ENCODE measurements at regions not wholly inside any gene's neighbourhood (a gene's known extent, or its start where the extent isn't known, plus 50 kb on each side); places are given as distances from the start of the nearest gene placed in this dataset.

GRCh38 chrX:150146271-150146896 lies 208.1 kb upstream of the EOLA2 start:
- no peaks in the 10 kb centered on the region for H3K36me3 Mint-ChIP-seq (ENCODE audit: low read depth)
- no peaks in the 10 kb centered on the region for H3K9me3 Mint-ChIP-seq (ENCODE audit: insufficient read depth)
- no peak overlapping the region for H3K4me3 Mint-ChIP-seq
- ChIA-PET CTCF (no interaction called here), POLR2A (no interaction called here)
- no peak overlapping the region for H3K27ac Mint-ChIP-seq
- DNase-seq (no peak), ATAC-seq (no peak)
- H3K4me1 Mint-ChIP-seq (ENCODE audit: low read depth), result peaks cover 32% of the 10 kb centered on the region
- H3K27me3 Mint-ChIP-seq (ENCODE audit: low read depth), result peaks cover 5% of the 10 kb centered on the region

- H3K27me3 Mint-ChIP-seq (ENCODE audit: low read depth), result peaks cover 2% of the 10 kb centered on the region
- H3K9me3 Mint-ChIP-seq (ENCODE audit: insufficient read depth), result no peaks in the 10 kb centered on the region
- ChIA-PET CTCF (no interaction called here), POLR2A (no interaction called here)
- no peak overlapping the region for H3K4me3 Mint-ChIP-seq
- no peak for ATAC-seq
- H3K36me3 Mint-ChIP-seq (ENCODE audit: low read depth), result no peaks in the 10 kb centered on the region
- no peak overlapping the region for H3K27ac Mint-ChIP-seq
- DNase-seq, result no peak
- peaks cover 26% of the 10 kb centered on the region for H3K4me1 Mint-ChIP-seq (ENCODE audit: low read depth)
Observed at GRCh38 chrX:150148749-150149672, 210.7 kb upstream of the EOLA2 start.

GRCh38 chrX:150150076-150150779 lies 211.9 kb upstream of the EOLA2 start:
- POLR2A ChIA-PET, result interaction anchor here (0.6 kb wide), 1 partner anchor 134 kb away, joined by 3 read pairs; no protein-coding TSS in a partner anchor
- Mint-ChIP-seq H3K27ac (no peak overlapping the region), H3K27me3 (ENCODE audit: low read depth) (peaks cover 2% of the 10 kb centered on the region), H3K9me3 (ENCODE audit: insufficient read depth) (no peaks in the 10 kb centered on the region), H3K4me1 (ENCODE audit: low read depth) (peaks cover 19% of the 10 kb centered on the region), H3K36me3 (ENCODE audit: low read depth) (no peaks in the 10 kb centered on the region), H3K4me3 (no peak overlapping the region)
- CTCF ChIA-PET, result no interaction called here
- no peak for DNase-seq
- no peak for ATAC-seq

GRCh38 chrX:150150780-150151125 lies 212.4 kb upstream of the MAMLD1 start:
- H3K36me3 Mint-ChIP-seq (ENCODE audit: low read depth), result no peaks in the 10 kb centered on the region
- ATAC-seq (no peak), DNase-seq (no peak)
- H3K27me3 Mint-ChIP-seq (ENCODE audit: low read depth), result peaks cover under 1% of the 10 kb centered on the region
- H3K27ac Mint-ChIP-seq, result no peak overlapping the region
- CTCF ChIA-PET, result no interaction called here
- H3K4me3 Mint-ChIP-seq, result no peak overlapping the region
- no peaks in the 10 kb centered on the region for H3K9me3 Mint-ChIP-seq (ENCODE audit: insufficient read depth)
- POLR2A ChIA-PET, result interaction anchor here (0.6 kb wide), 1 partner anchor 134 kb away, joined by 3 read pairs; no protein-coding TSS in a partner anchor
- H3K4me1 Mint-ChIP-seq (ENCODE audit: low read depth), result peaks cover 19% of the 10 kb centered on the region

GRCh38 chrX:150152036-150152435 lies 211.1 kb upstream of the MAMLD1 start:
- DNase-seq (no peak), ATAC-seq (no peak)
- Mint-ChIP-seq H3K4me1 (ENCODE audit: low read depth) (peaks cover 19% of the 10 kb centered on the region), H3K9me3 (ENCODE audit: insufficient read depth) (no peaks in the 10 kb centered on the region), H3K27ac (no peak overlapping the region), H3K27me3 (ENCODE audit: low read depth) (no peaks in the 10 kb centered on the region), H3K36me3 (ENCODE audit: low read depth) (no peaks in the 10 kb centered on the region), H3K4me3 (no peak overlapping the region)
- ChIA-PET CTCF (no interaction called here), POLR2A (no interaction called here)

GRCh38 chrX:150152546-150152945 lies 210.6 kb upstream of the MAMLD1 start:
- Mint-ChIP-seq H3K4me3 (no peak overlapping the region), H3K27ac (no peak overlapping the region), H3K27me3 (ENCODE audit: low read depth) (no peaks in the 10 kb centered on the region), H3K9me3 (ENCODE audit: insufficient read depth) (no peaks in the 10 kb centered on the region), H3K4me1 (ENCODE audit: low read depth) (peaks cover 16% of the 10 kb centered on the region), H3K36me3 (ENCODE audit: low read depth) (no peaks in the 10 kb centered on the region)
- ATAC-seq (no peak), DNase-seq (no peak)
- POLR2A ChIA-PET, result no interaction called here
- CTCF ChIA-PET, result no interaction called here

- Mint-ChIP-seq H3K27me3 (ENCODE audit: low read depth) (no peaks in the 10 kb centered on the region), H3K9me3 (ENCODE audit: insufficient read depth) (no peaks in the 10 kb centered on the region), H3K4me1 (ENCODE audit: low read depth) (peaks cover 3% of the 10 kb centered on the region), H3K36me3 (ENCODE audit: low read depth) (no peaks in the 10 kb centered on the region), H3K4me3 (no peak overlapping the region), H3K27ac (no peak overlapping the region)
- POLR2A ChIA-PET, result no interaction called here
- no peak for DNase-seq
- CTCF ChIA-PET, result no interaction called here
- ATAC-seq, result no peak
Observed at GRCh38 chrX:150155436-150156035, 207.6 kb upstream of the MAMLD1 start.

- H3K36me3 Mint-ChIP-seq (ENCODE audit: low read depth), result no peaks in the 10 kb centered on the region
- ATAC-seq (no peak), DNase-seq (no peak)
- no peaks in the 10 kb centered on the region for H3K4me1 Mint-ChIP-seq (ENCODE audit: low read depth)
- no peaks in the 10 kb centered on the region for H3K9me3 Mint-ChIP-seq (ENCODE audit: insufficient read depth)
- H3K27me3 Mint-ChIP-seq (ENCODE audit: low read depth), result no peaks in the 10 kb centered on the region
- no peak overlapping the region for H3K27ac Mint-ChIP-seq
- H3K4me3 Mint-ChIP-seq, result no peak overlapping the region
- CTCF ChIA-PET, result no interaction called here
- POLR2A ChIA-PET, result no interaction called here
Observed at GRCh38 chrX:150156615-150157014, 206.5 kb upstream of the MAMLD1 start.

- Mint-ChIP-seq H3K27me3 (ENCODE audit: low read depth) (no peaks in the 10 kb centered on the region), H3K9me3 (ENCODE audit: insufficient read depth) (no peaks in the 10 kb centered on the region), H3K4me3 (no peak overlapping the region), H3K27ac (no peak overlapping the region), H3K36me3 (ENCODE audit: low read depth) (no peaks in the 10 kb centered on the region), H3K4me1 (ENCODE audit: low read depth) (no peaks in the 10 kb centered on the region)
- ATAC-seq, result no peak
- no peak for DNase-seq
- ChIA-PET POLR2A (no interaction called here), CTCF (no interaction called here)
Observed at GRCh38 chrX:150157291-150157690, 205.8 kb upstream of the MAMLD1 start.

GRCh38 chrX:150158554-150159332 lies 204.4 kb upstream of the MAMLD1 start:
- no peaks in the 10 kb centered on the region for H3K27me3 Mint-ChIP-seq (ENCODE audit: low read depth)
- POLR2A ChIA-PET, result no interaction called here
- no peaks in the 10 kb centered on the region for H3K4me1 Mint-ChIP-seq (ENCODE audit: low read depth)
- H3K27ac Mint-ChIP-seq, result no peak overlapping the region
- no peaks in the 10 kb centered on the region for H3K9me3 Mint-ChIP-seq (ENCODE audit: insufficient read depth)
- no peak for ATAC-seq
- CTCF ChIA-PET, result no interaction called here
- DNase-seq, result no peak
- no peaks in the 10 kb centered on the region for H3K36me3 Mint-ChIP-seq (ENCODE audit: low read depth)
- no peak overlapping the region for H3K4me3 Mint-ChIP-seq

- H3K27me3 Mint-ChIP-seq (ENCODE audit: low read depth), result no peaks in the 10 kb centered on the region
Observed at GRCh38 chrX:150159537-150159936, 203.6 kb upstream of the MAMLD1 start.

More at GRCh38 chrX:150159537-150159936, 203.6 kb upstream of the MAMLD1 start:
- ATAC-seq (no peak), DNase-seq (no peak)
- Mint-ChIP-seq H3K4me1 (ENCODE audit: low read depth) (no peaks in the 10 kb centered on the region), H3K9me3 (ENCODE audit: insufficient read depth) (no peaks in the 10 kb centered on the region), H3K27ac (no peak overlapping the region), H3K36me3 (ENCODE audit: low read depth) (no peaks in the 10 kb centered on the region), H3K4me3 (no peak overlapping the region)
- ChIA-PET POLR2A (no interaction called here), CTCF (interaction anchor here (0.6 kb wide), 1 partner anchor 27 kb away, joined by 5 read pairs; no protein-coding TSS in a partner anchor)

All from activated CD8-positive, alpha-beta T cell treated with anti-CD3 and anti-CD28 coated beads, Interleukin-2, amount 10 ng/mL, durations not matched to agents 7 days and 5 days (primary cell).